Heart left ventricle (tissue), 13 donors: ENCODE measurements at regions not wholly inside any gene's neighbourhood (a gene's known extent, or its start where the extent isn't known, plus 50 kb on each side); places are given as distances from the start of the nearest gene placed in this dataset.
"Not testable (repeated sequence)": the region's sequence is repeated elsewhere in the genome, so short reads cannot be mapped to it uniquely, and the experiment has no call there.

Experiments used
- POLR2A ChIP-seq, 2 donors: fragments of 450-650 bp; IDR thresholded peaks; one replicate each; pipeline ENCODE4 v1.6.1; 2017; ENCODE audit warnings: antibody characterized with exemption in 2 of 2, mild to moderate bottlenecking in 2 of 2, moderate library complexity in 2 of 2
- TF ChIP-seq, protein P1 (sequence below), 12 donors: fragments of 200-600 bp; sonication (generic) in 4 of 12; IDR thresholded peaks; one replicate each; pipeline versions ENCODE4 v1.5.0 to v1.8.0; 2018 to 2022; ENCODE audit warnings: antibody characterized with exemption in 12 of 12, mild to moderate bottlenecking in 5 of 12
- donor health status: ischemic (EF 13 %, LVEDD 7.1; RV severe dilation, severe dysfunction).
- donor health status: DM: no; HTN: yes; CAD: no.
- donor health status: DM: no; HTN: no; CAD: no.
- donor health status: ischemic (EF 25% LVEDD 6.9; RV normal size, moderate dysfunction).
- donor health status: ischemic (EF 25% LVEDD 5.7; RV mildly dilated, moderate dysfunction).
- donor health status: ischemic (EF 35%, LVEDD 5.7; RV mildly dilated, moderate dysfunction).
- donor health status: nonischemic (EF 11% LVEDD 7.7; RV severe dilation, severe dysfunction).
- donor health status: DM: yes; HTN: yes; CAD: no.
- donor health status: PGD.
- donor health status: ischemic (EF 29% LVEDD 5.4; RV normal size, mild dysfunction).
- donor health status: nonischemic (EF 23%, LVEDD 6.1; RV moderate dilation, normal function).

DNA sequence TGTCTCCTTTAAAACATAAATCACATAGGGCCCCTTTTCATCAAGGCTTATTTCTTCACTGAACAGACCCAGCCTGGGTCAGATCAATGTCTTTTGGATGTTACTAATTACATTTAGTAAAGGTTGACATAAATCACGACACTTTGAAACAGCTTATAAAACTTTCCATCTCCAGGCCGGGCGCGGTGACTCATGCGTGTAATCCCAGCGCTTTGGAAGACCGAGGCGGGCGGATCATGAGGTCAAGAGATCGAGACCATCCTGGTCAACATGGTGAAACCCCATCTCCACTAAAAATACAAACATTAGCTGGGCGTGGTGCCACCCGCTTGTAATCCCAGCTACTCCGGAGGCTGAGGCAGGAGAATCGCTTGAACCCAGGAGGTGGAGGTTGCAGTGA, 166.5 kb upstream of the MINDY3 start:
- TF ChIP-seq, protein P1, sequence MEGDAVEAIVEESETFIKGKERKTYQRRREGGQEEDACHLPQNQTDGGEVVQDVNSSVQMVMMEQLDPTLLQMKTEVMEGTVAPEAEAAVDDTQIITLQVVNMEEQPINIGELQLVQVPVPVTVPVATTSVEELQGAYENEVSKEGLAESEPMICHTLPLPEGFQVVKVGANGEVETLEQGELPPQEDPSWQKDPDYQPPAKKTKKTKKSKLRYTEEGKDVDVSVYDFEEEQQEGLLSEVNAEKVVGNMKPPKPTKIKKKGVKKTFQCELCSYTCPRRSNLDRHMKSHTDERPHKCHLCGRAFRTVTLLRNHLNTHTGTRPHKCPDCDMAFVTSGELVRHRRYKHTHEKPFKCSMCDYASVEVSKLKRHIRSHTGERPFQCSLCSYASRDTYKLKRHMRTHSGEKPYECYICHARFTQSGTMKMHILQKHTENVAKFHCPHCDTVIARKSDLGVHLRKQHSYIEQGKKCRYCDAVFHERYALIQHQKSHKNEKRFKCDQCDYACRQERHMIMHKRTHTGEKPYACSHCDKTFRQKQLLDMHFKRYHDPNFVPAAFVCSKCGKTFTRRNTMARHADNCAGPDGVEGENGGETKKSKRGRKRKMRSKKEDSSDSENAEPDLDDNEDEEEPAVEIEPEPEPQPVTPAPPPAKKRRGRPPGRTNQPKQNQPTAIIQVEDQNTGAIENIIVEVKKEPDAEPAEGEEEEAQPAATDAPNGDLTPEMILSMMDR (IDR thresholded peaks at IDR 0.05): not testable (repeated sequence)
- TF ChIP-seq POLR2A (IDR thresholded peaks at IDR 0.05): not testable (repeated sequence)
